Neural crest cell (in vitro differentiated cells): ENCODE measurements at regions not wholly inside any gene's neighbourhood (a gene's known extent, or its start where the extent isn't known, plus 50 kb on each side); places are given as distances from the start of the nearest gene placed in this dataset.

Experiments used
- DNase-seq: peaks from one replicate; pipeline ENCODE4 v3.0.0; 2021; ENCODE audit warnings: low read depth, mixed read lengths, low spot score
- H3K27ac Mint-ChIP-seq: one replicate; pipeline ENCODE4 v1.8.0; 2021; ENCODE audit warnings: mild to moderate bottlenecking, mixed read lengths; ENCODE audit not compliant: unreplicated experiment
- H3K27me3 Mint-ChIP-seq: 2 replicates; pipeline ENCODE4 v1.8.0; 2021; ENCODE audit warnings: low read depth, mild to moderate bottlenecking, mixed read lengths
- H3K36me3 Mint-ChIP-seq: 2 replicates; pipeline ENCODE4 v1.8.0; 2021; ENCODE audit warnings: low read depth, mild to moderate bottlenecking, mixed read lengths
- H3K4me1 Mint-ChIP-seq: 2 replicates; pipeline ENCODE4 v1.8.0; 2021; ENCODE audit warnings: mixed read lengths
- H3K4me3 Mint-ChIP-seq: one replicate; pipeline ENCODE4 v1.8.0; 2021; ENCODE audit warnings: mild to moderate bottlenecking, mixed read lengths
- H3K9me3 Mint-ChIP-seq: 2 replicates; pipeline ENCODE4 v1.8.0; 2021; ENCODE audit warnings: mixed read lengths
- CTCF ChIP-seq: fragments of 200-600 bp; sonication (generic); conservative IDR thresholded peaks from 2 replicates; pipeline ENCODE4 v1.5.0; 2021; ENCODE audit warnings: antibody characterized with exemption, mild to moderate bottlenecking

GRCh38 chr11:69578167-69578566, 62.8 kb upstream of the CCND1 start:
- H3K27ac Mint-ChIP-seq = no peak overlapping the region
- no peak for TF ChIP-seq CTCF
- no peak for DNase-seq
- H3K36me3 Mint-ChIP-seq = no peaks in the 10 kb centered on the region
- H3K4me3 Mint-ChIP-seq = no peak overlapping the region
- H3K9me3 Mint-ChIP-seq = no peaks in the 10 kb centered on the region
- no peaks in the 10 kb centered on the region for H3K4me1 Mint-ChIP-seq
- H3K27me3 Mint-ChIP-seq = no peaks in the 10 kb centered on the region

DNA sequence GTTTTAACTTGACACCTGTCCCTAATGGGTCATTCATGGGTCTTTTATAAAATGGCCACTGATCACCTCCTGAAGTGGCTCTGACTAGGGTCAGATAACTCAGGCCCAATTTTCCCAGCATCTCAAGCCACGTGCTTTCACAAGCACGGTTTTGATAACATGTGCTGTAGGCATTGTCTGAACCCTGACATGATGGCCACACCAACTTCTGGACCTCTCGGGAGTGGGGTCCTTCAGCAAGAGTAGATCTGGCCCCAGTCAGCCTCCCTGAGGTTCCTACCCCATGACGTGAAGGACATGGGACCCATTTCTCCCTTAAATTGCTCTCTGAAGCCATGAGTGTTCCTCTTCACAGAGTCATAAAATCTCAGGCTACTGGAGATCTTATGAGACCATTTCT, 60.4 kb upstream of the CCND1 start:
- no peaks in the 10 kb centered on the region for H3K4me1 Mint-ChIP-seq
- H3K36me3 Mint-ChIP-seq = no peaks in the 10 kb centered on the region
- no peak overlapping the region for H3K27ac Mint-ChIP-seq
- H3K4me3 Mint-ChIP-seq = no peak overlapping the region
- DNase-seq = no peak
- H3K9me3 Mint-ChIP-seq = no peaks in the 10 kb centered on the region
- no peak for TF ChIP-seq CTCF
- no peaks in the 10 kb centered on the region for H3K27me3 Mint-ChIP-seq

DNA sequence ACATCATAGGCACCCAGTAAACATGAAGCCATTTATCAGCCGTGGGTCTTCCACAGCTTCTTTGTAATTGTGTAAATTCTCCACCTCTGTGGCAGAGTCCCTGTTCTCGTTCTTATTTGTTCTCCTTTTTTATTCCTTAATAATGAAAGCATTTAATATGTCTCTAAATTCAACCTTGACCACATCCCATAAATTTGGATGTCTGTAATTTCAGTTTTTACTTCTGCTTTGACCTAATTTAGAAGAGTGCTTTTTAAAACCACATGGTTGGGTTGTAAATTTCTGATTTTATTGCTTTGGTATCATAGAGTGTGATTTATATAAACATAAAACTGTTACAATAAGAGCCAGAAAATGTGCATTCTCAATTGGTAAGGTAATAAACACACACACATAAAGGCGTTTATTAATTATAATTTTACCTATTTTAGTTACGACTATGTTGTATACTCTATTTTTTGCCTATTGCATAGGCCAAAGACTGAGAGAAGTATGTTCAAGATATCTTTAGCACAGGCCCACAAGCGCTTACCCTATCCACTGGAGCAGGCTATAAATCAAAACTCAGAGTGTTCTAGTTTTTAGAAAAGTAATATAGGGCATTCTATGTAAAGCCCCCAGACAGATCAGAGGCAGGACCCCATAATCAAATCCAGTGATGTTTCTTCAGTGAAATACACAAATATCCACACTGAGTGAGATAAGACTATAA, 58.0 kb upstream of the CCND1 start:
- TF ChIP-seq CTCF = no peak
- Mint-ChIP-seq H3K4me3 (no peak overlapping the region), H3K36me3 (no peaks in the 10 kb centered on the region), H3K4me1 (no peaks in the 10 kb centered on the region), H3K27ac (no peak overlapping the region), H3K9me3 (no peaks in the 10 kb centered on the region), H3K27me3 (no peaks in the 10 kb centered on the region)
- no peak for DNase-seq

- no peak for DNase-seq
- Mint-ChIP-seq H3K4me3 (no peak overlapping the region), H3K27ac (no peak overlapping the region), H3K4me1 (no peaks in the 10 kb centered on the region), H3K9me3 (no peaks in the 10 kb centered on the region), H3K36me3 (no peaks in the 10 kb centered on the region), H3K27me3 (no peaks in the 10 kb centered on the region)
- TF ChIP-seq CTCF = no peak
Measured at GRCh38 chr11:69584160-69584559, 56.8 kb upstream of the CCND1 start.

GRCh38 chr11:69585385-69585784, 55.6 kb upstream of the CCND1 start:
- TF ChIP-seq CTCF = no peak
- Mint-ChIP-seq H3K36me3 (no peaks in the 10 kb centered on the region), H3K27ac (no peak overlapping the region), H3K4me3 (no peak overlapping the region), H3K27me3 (no peaks in the 10 kb centered on the region), H3K9me3 (no peaks in the 10 kb centered on the region), H3K4me1 (no peaks in the 10 kb centered on the region)
- no peak for DNase-seq
